ENCODE measurements at regions not wholly inside any gene's neighbourhood (a gene's known extent, or its start where the extent isn't known, plus 50 kb on each side); places are given as distances from the start of the nearest gene placed in this dataset.

- peak overlapping the region; percentile 26 for H3K4me3 ChIP-seq (ENCODE audit: control insufficient read depth, low read depth, low read length)
- TF ChIP-seq CTCF (IDR thresholded peaks at IDR 0.05; ENCODE audit: control insufficient read depth, insufficient read depth, low read depth, low read length, missing control alignments): no peak
- DNase-seq (ENCODE audit: low read depth): peak; percentile 11
Observed at GRCh38 chr10:30219971-30220751, 128.9 kb downstream of the MTPAP start.

GRCh38 chr10:30216821-30217220 lies 132.3 kb downstream of the MTPAP start:
- no peak overlapping the region for H3K4me3 ChIP-seq (ENCODE audit: control insufficient read depth, low read depth, low read length)
- DNase-seq (ENCODE audit: low read depth): no peak
- no peak for TF ChIP-seq CTCF (IDR thresholded peaks at IDR 0.05; ENCODE audit: control insufficient read depth, insufficient read depth, low read depth, low read length, missing control alignments)

DNA sequence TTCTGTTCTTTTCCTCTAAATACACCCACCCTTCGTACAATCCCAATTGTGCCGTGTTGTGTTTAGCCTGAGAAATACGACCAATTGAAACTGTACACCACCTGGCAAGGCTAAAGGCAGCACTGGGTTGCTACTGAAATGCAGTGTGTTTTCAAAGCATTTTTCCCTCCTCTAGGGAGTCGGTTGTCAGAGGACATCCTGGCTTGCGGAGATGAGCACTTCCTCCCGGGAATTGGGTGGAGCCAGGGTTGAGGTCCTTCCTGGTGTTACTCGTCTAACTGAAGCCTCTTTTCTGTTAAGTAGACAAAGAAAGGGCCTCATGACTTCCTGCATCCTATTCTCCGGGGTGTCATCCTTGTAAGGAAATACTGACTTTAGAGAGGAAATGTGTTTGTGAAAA lies 133.5 kb downstream of the MTPAP start:
- DNase-seq (ENCODE audit: low read depth): no peak
- H3K4me3 ChIP-seq (ENCODE audit: control insufficient read depth, low read depth, low read length): no peak overlapping the region
- TF ChIP-seq CTCF (IDR thresholded peaks at IDR 0.05; ENCODE audit: control insufficient read depth, insufficient read depth, low read depth, low read length, missing control alignments): no peak

DNA sequence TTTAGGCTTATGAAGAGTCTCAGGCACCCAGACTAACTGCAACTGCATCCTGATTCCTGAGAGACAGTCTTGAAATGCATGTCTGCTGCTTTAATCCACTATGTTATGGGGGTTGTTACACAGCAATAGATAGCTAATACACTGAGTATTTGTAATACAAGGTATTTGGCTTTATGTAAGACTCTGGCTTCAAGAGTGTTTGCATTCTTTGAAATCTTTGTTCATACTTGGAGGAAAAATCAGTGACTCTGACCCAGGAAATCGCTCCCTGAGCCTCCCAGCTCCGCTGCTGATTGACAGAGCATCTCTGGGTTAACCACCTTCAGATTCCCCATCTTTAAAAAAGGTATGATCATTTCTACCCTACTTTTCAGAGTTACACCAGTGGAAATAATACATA lies 133.9 kb downstream of the MTPAP start:
- TF ChIP-seq CTCF (IDR thresholded peaks at IDR 0.05; ENCODE audit: control insufficient read depth, insufficient read depth, low read depth, low read length, missing control alignments): no peak
- H3K4me3 ChIP-seq (ENCODE audit: control insufficient read depth, low read depth, low read length): no peak overlapping the region
- no peak for DNase-seq (ENCODE audit: low read depth)

GRCh38 chr10:30210296-30210695 lies 138.8 kb downstream of the MTPAP start:
- no peak overlapping the region for H3K4me3 ChIP-seq (ENCODE audit: control insufficient read depth, low read depth, low read length)
- no peak for DNase-seq (ENCODE audit: low read depth)
- no peak for TF ChIP-seq CTCF (IDR thresholded peaks at IDR 0.05; ENCODE audit: control insufficient read depth, insufficient read depth, low read depth, low read length, missing control alignments)

- no peak for TF ChIP-seq CTCF (IDR thresholded peaks at IDR 0.05; ENCODE audit: control insufficient read depth, insufficient read depth, low read depth, low read length, missing control alignments)
- DNase-seq (ENCODE audit: low read depth): no peak
- H3K4me3 ChIP-seq (ENCODE audit: control insufficient read depth, low read depth, low read length): no peak overlapping the region
Observed at GRCh38 chr10:30208330-30208729, 140.7 kb downstream of the MTPAP start.
